Endothelial cell (in vitro differentiated cells): ENCODE measurements at regions not wholly inside any gene's neighbourhood (a gene's known extent, or its start where the extent isn't known, plus 50 kb on each side); places are given as distances from the start of the nearest gene placed in this dataset.

ENCODE experiments used
- DNase-seq: peaks from one replicate; pipeline ENCODE4 v3.0.0; 2021; ENCODE audit warnings: low spot score
- H3K27ac Mint-ChIP-seq: one replicate; pipeline ENCODE4 v1.8.0; 2021; ENCODE audit warnings: mixed read lengths, inconsistent platforms; ENCODE audit not compliant: unreplicated experiment
- H3K27me3 Mint-ChIP-seq: one replicate; pipeline ENCODE4 v1.8.0; 2021; ENCODE audit warnings: mild to moderate bottlenecking, moderate library complexity, mixed read lengths, inconsistent platforms; ENCODE audit not compliant: unreplicated experiment
- H3K36me3 Mint-ChIP-seq: one replicate; pipeline ENCODE4 v1.8.0; 2021; ENCODE audit warnings: mild to moderate bottlenecking, low read depth, mixed read lengths, inconsistent platforms; ENCODE audit not compliant: unreplicated experiment
- H3K4me1 Mint-ChIP-seq: one replicate; pipeline ENCODE4 v1.8.0; 2021; ENCODE audit warnings: mild to moderate bottlenecking, mixed read lengths, inconsistent platforms; ENCODE audit not compliant: unreplicated experiment
- H3K4me3 Mint-ChIP-seq: one replicate; pipeline ENCODE4 v1.8.0; 2021; ENCODE audit warnings: mild to moderate bottlenecking, mixed read lengths, inconsistent platforms; ENCODE audit not compliant: unreplicated experiment
- H3K9me3 Mint-ChIP-seq: one replicate; pipeline ENCODE4 v1.8.0; 2021; ENCODE audit warnings: mixed read lengths, inconsistent platforms; ENCODE audit not compliant: unreplicated experiment
- CTCF ChIP-seq: fragments of 200-600 bp; sonication (generic); IDR thresholded peaks from one replicate; pipeline ENCODE4 v1.5.0; 2021; ENCODE audit warnings: antibody characterized with exemption; ENCODE audit not compliant: unreplicated experiment

DNA sequence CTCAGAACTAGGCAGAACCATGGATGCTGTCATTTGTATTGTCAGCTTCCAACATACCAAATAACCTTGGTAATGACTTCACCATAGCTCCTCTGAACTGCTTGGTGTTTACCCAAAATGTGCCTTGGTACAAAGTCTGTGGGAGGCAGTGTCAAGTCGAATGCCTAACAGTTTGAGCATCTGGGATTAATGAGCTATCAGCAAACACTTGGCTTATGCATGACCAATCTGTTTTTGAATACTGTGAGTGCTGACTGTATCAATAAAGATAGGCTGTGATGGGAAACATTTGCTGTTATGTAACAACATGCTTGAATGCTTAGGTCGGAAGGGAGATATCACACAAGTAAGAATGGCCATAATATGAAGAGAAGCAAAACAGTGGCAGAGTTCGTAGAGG, 455.4 kb downstream of the CMPK2 start:
- H3K4me3 Mint-ChIP-seq: no peak overlapping the region
- no peaks in the 10 kb centered on the region for H3K4me1 Mint-ChIP-seq
- no peaks in the 10 kb centered on the region for H3K9me3 Mint-ChIP-seq
- no peaks in the 10 kb centered on the region for H3K27me3 Mint-ChIP-seq
- no peak for DNase-seq
- H3K27ac Mint-ChIP-seq: no peak overlapping the region
- peaks cover under 1% of the 10 kb centered on the region for H3K36me3 Mint-ChIP-seq
- no peak for TF ChIP-seq CTCF

GRCh38 chr2:6412533-6413091, 453.1 kb downstream of the CMPK2 start:
- no peaks in the 10 kb centered on the region for H3K9me3 Mint-ChIP-seq
- H3K4me3 Mint-ChIP-seq: no peak overlapping the region
- no peaks in the 10 kb centered on the region for H3K4me1 Mint-ChIP-seq
- no peak overlapping the region for H3K27ac Mint-ChIP-seq
- DNase-seq: no peak
- H3K27me3 Mint-ChIP-seq: no peaks in the 10 kb centered on the region
- peaks cover 4% of the 10 kb centered on the region for H3K36me3 Mint-ChIP-seq
- TF ChIP-seq CTCF: no peak

DNA sequence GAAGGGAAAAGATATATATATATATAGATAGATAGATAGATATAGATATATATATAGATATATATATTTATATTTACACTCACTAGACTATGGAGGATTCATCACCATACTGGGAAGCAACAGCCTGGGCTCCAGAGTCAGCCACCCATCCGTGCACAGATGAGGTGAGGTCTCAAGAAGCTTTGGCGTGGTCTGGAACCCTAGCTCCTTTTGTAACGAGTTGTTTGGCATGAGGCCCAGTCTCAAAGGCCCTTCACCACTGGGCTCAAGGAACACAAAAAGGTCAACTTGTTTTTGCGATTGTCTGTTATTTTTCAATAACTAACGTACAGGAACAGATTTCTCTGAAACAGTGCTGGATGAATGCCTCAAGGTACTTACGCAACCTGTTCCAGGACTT, 448.7 kb downstream of the CMPK2 start:
- Mint-ChIP-seq H3K27ac (no peak overlapping the region), H3K4me3 (no peak overlapping the region), H3K36me3 (peaks cover 4% of the 10 kb centered on the region), H3K4me1 (peaks cover 13% of the 10 kb centered on the region), H3K9me3 (peaks cover 8% of the 10 kb centered on the region), H3K27me3 (no peaks in the 10 kb centered on the region)
- no peak for TF ChIP-seq CTCF
- no peak for DNase-seq

- peaks cover 4% of the 10 kb centered on the region for H3K36me3 Mint-ChIP-seq
- no peak for TF ChIP-seq CTCF
- peak overlapping the region; percentile 92 for H3K27ac Mint-ChIP-seq
- peaks cover 13% of the 10 kb centered on the region for H3K4me1 Mint-ChIP-seq
- no peak for DNase-seq
- H3K4me3 Mint-ChIP-seq: no peak overlapping the region
- H3K9me3 Mint-ChIP-seq: peaks cover 8% of the 10 kb centered on the region
- H3K27me3 Mint-ChIP-seq: no peaks in the 10 kb centered on the region
Measured at GRCh38 chr2:6418291-6418690, 447.4 kb downstream of the CMPK2 start.

- DNase-seq: no peak
- TF ChIP-seq CTCF: no peak
- Mint-ChIP-seq H3K9me3 (peaks cover 8% of the 10 kb centered on the region), H3K36me3 (no peaks in the 10 kb centered on the region), H3K4me3 (no peak overlapping the region), H3K27me3 (no peaks in the 10 kb centered on the region), H3K4me1 (peaks cover 13% of the 10 kb centered on the region), H3K27ac (no peak overlapping the region)
Measured at GRCh38 chr2:6421138-6421730, 444.5 kb downstream of the CMPK2 start.
